GM06990 (cell line): ENCODE measurements at regions not wholly inside any gene's neighbourhood (a gene's known extent, or its start where the extent isn't known, plus 50 kb on each side); places are given as distances from the start of the nearest gene placed in this dataset.

Source experiments
- DNase-seq: peaks from one replicate; pipeline ENCODE4 v3.0.0-alpha.2; 2011; ENCODE audit not compliant: insufficient read length; ENCODE audit errors: extremely low read depth
- H3K27me3 ChIP-seq: replicated peaks from 2 replicates; pipeline ENCODE4 v1.6.0; 2011; ENCODE audit warnings: low read length; ENCODE audit not compliant: control insufficient read depth, insufficient read depth
- H3K36me3 ChIP-seq: 2 replicates; pipeline ENCODE4 v1.5.1; 2011; ENCODE audit warnings: low read length; ENCODE audit not compliant: control insufficient read depth, insufficient read depth
- H3K4me3 ChIP-seq: replicated peaks from 2 replicates; pipeline ENCODE4 v1.5.1; 2011; ENCODE audit warnings: low read depth, mild to moderate bottlenecking, control low read depth, low read length
- TF ChIP-seq, protein P1 (sequence below): IDR thresholded peaks from 2 replicates; pipeline ENCODE4 v1.5.1; 2011; ENCODE audit warnings: low read length, control low read depth, mild to moderate bottlenecking, inconsistent platforms; ENCODE audit not compliant: insufficient read depth, poor library complexity, severe bottlenecking

DNA sequence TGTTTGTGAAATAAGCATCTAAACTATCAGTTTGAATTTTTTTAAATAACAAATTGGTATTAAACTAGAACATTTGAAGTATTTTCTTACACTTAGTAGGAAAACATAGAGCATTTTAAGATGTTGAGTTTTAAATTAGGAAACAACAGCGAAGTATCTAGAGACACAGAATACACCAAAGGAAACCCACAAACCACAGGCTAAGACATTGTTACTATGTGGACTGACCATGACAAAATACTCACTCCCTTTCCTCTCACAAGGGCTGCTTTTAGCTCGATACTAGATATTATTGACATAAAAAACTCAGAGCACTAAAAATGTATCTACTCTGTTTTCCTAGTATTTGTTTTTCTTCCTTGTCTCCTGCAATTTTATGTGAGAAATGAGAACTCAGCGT, 266.0 kb upstream of the CITED2 start:
- Histone ChIP-seq H3K27me3 (no peaks in the 10 kb centered on the region), H3K4me3 (no peak overlapping the region), H3K36me3 (no peaks in the 10 kb centered on the region)
- no peak for DNase-seq
- TF ChIP-seq, protein P1, sequence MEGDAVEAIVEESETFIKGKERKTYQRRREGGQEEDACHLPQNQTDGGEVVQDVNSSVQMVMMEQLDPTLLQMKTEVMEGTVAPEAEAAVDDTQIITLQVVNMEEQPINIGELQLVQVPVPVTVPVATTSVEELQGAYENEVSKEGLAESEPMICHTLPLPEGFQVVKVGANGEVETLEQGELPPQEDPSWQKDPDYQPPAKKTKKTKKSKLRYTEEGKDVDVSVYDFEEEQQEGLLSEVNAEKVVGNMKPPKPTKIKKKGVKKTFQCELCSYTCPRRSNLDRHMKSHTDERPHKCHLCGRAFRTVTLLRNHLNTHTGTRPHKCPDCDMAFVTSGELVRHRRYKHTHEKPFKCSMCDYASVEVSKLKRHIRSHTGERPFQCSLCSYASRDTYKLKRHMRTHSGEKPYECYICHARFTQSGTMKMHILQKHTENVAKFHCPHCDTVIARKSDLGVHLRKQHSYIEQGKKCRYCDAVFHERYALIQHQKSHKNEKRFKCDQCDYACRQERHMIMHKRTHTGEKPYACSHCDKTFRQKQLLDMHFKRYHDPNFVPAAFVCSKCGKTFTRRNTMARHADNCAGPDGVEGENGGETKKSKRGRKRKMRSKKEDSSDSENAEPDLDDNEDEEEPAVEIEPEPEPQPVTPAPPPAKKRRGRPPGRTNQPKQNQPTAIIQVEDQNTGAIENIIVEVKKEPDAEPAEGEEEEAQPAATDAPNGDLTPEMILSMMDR: no peak

DNA sequence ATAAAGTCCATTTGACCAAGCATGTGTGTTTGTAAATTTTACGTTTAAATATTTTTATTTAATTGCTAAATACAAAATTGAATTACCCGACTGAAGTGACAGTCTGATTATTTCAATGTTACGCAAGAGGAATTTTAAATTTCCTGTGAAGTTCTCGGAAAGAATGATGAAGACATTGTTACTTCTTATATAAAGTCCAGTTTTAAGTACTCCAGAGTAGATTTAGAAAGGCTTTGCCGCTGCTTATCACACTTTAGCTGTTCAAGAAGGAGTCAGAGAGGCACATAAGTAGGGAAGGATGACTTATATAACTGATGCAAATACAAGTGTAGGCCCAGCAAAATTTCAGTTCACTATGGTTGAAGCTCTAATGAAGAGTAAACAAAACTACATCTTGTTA, 265.1 kb upstream of the CITED2 start:
- no peak for DNase-seq
- TF ChIP-seq, protein P1: no peak
- Histone ChIP-seq H3K36me3 (no peaks in the 10 kb centered on the region), H3K27me3 (no peaks in the 10 kb centered on the region), H3K4me3 (no peak overlapping the region)

DNA sequence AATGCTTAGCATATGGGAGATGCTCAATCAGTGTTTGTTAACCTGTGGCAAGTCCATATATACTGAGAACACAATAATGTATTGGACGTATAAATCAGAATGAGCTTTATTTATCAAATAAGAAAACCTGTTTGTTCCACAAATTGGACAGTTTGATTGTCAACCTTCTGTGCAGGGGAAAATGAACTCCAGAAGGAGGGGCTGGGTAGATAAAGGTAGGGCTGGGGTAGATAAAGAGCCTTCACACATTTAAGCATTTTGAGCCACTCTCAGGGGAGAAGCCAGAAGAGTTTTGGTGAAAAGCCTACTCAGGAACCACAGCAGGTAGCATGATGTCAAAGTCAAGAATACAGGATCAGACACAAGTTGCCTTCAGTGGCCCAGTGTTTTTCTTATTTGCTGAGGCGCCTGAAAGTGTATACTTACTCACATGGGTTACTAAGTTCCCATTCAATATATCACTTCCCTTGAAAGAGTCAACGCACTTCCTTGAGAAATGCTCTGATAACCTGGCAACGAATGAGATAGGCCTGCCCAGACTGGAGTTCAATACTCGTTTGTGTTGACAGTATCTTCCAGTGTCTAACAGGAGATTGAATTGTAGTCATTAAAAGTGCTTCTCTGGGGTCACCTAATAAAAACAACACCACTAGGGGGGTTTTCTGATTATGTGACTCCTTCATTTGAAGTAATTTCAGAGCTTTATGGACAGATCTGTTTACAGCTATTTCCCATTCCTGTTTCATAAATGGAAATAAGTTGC, 263.9 kb upstream of the CITED2 start:
- Histone ChIP-seq H3K27me3 (no peaks in the 10 kb centered on the region), H3K4me3 (no peak overlapping the region), H3K36me3 (no peaks in the 10 kb centered on the region)
- TF ChIP-seq, protein P1: no peak
- no peak for DNase-seq

DNA sequence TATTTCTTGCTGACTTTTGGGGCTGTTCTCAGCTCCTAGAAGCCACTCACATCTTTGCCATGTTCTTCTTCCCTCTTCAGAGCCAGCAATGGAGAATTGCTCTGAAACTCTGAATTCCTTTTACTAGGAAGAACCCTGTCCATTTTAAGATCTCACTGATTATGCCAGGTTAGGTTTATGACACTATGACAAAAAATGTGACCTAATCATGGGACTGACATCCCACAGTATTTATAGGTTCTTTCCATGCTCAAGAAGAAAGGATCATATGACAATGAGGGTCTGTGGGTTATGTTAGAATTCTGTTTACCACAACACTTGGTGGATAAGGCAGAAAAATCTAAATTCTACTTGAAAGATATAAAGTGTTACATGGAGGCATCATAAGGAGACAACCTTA, 263.3 kb upstream of the CITED2 start:
- no peaks in the 10 kb centered on the region for H3K27me3 ChIP-seq

DNA sequence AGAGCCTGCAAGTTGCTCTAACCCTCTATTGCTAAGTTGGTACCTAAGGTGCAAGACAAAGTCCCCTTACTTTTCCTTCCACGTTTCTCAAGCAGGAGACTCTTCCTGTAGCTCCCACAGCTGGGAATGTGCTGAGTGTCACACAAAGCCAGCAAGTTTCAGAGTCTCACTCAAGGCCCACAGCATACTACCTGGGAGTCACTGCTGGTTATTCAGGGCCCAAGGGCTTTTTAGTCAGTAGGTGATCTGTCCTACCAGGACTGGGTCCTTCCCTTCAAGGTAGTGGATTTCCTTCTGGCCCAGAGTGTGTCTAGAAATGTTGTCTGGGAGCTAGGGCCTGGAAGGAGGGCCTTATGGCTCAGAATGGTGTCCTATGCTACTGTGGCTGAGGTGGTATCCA, 261.9 kb upstream of the CITED2 start:
- no peak overlapping the region for H3K4me3 ChIP-seq
- H3K36me3 ChIP-seq: no peaks in the 10 kb centered on the region
- H3K27me3 ChIP-seq: no peaks in the 10 kb centered on the region
- TF ChIP-seq, protein P1: no peak
- DNase-seq: no peak

More for the DNA sequence above, 263.3 kb upstream of the CITED2 start:
- H3K4me3 ChIP-seq: no peak overlapping the region
- no peaks in the 10 kb centered on the region for H3K36me3 ChIP-seq
- TF ChIP-seq, protein P1: no peak
- DNase-seq: no peak
